ENCODE measurements at regions not wholly inside any gene's neighbourhood (a gene's known extent, or its start where the extent isn't known, plus 50 kb on each side); places are given as distances from the start of the nearest gene placed in this dataset.

GRCh38 chr6:22970004-22970403, 400.6 kb downstream of the HDGFL1 start:
- H3K4me1 ChIP-seq (ENCODE audit: insufficient read depth, low read length, poor library complexity, severe bottlenecking) = peaks cover 5% of the 10 kb centered on the region
- H3K36me3 ChIP-seq (ENCODE audit: insufficient read depth, low read length) = no peaks in the 10 kb centered on the region
- no peak overlapping the region for H2AFZ ChIP-seq (ENCODE audit: low read length)
- H3K27me3 ChIP-seq (ENCODE audit: insufficient read depth, low read length, poor library complexity, severe bottlenecking) = no peaks in the 10 kb centered on the region
- no peak overlapping the region for H3K9ac ChIP-seq (ENCODE audit: low read depth, low read length, poor library complexity, severe bottlenecking)
- no peaks in the 10 kb centered on the region for H4K20me1 ChIP-seq (ENCODE audit: insufficient read depth, low read length, poor library complexity, severe bottlenecking)
- H3F3A ChIP-seq (ENCODE audit: low read depth) = no peaks in the 10 kb centered on the region
- H3K79me2 ChIP-seq (ENCODE audit: insufficient read depth, low read length) = no peaks in the 10 kb centered on the region
- TF ChIP-seq EZH2phosphoT487 (IDR thresholded peaks at IDR 0.05; ENCODE audit: borderline replicate concordance) (no peak), CTCF (conservative IDR thresholded peaks at IDR 0.05; ENCODE audit: low read length) (no peak)
- H3K4me3 ChIP-seq (ENCODE audit: low read length, poor library complexity, severe bottlenecking) = no peak overlapping the region
- no peak overlapping the region for H3K4me2 ChIP-seq (ENCODE audit: low read depth, low read length, poor library complexity, severe bottlenecking)
- H3K9me2 ChIP-seq (replicated peaks; ENCODE audit: low read depth, low read length) = no peaks in the 10 kb centered on the region
- H3K9me3 ChIP-seq (ENCODE audit: insufficient read depth, low read depth, low read length) = no peaks in the 10 kb centered on the region

DNA sequence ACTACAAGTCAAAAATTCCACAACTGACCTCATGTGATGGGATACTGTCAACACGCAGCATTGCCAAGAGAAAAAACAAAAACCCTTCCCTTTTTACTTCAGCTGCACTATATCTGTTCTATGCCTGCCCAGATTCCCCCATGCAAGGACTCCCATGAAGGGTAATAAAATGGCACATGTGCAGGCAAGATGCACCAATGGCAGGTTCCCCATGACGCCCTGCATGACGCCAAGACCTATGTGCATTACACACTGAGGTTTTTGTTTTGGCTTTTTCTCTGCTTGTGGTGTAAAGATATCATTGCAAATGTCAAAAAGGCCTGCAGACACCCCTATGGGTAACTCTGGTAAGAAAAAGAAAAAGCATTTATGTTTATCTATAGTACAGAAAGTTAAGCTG, 403.4 kb downstream of the HDGFL1 start:
- H3K4me2 ChIP-seq (ENCODE audit: low read depth, low read length, poor library complexity, severe bottlenecking) = no peak overlapping the region
- no peaks in the 10 kb centered on the region for H3K9me3 ChIP-seq (ENCODE audit: insufficient read depth, low read depth, low read length)
- no peaks in the 10 kb centered on the region for H3K27me3 ChIP-seq (ENCODE audit: insufficient read depth, low read length, poor library complexity, severe bottlenecking)
- no peak overlapping the region for H2AFZ ChIP-seq (ENCODE audit: low read length)
- no peak for TF ChIP-seq CTCF (conservative IDR thresholded peaks at IDR 0.05; ENCODE audit: low read length)
- TF ChIP-seq EZH2phosphoT487 (IDR thresholded peaks at IDR 0.05; ENCODE audit: borderline replicate concordance) = no peak
- no peaks in the 10 kb centered on the region for H3K79me2 ChIP-seq (ENCODE audit: insufficient read depth, low read length)
- H4K20me1 ChIP-seq (ENCODE audit: insufficient read depth, low read length, poor library complexity, severe bottlenecking) = no peaks in the 10 kb centered on the region
- H3K4me3 ChIP-seq (ENCODE audit: low read length, poor library complexity, severe bottlenecking) = no peak overlapping the region
- H3K4me1 ChIP-seq (ENCODE audit: insufficient read depth, low read length, poor library complexity, severe bottlenecking) = no peaks in the 10 kb centered on the region
- H3K36me3 ChIP-seq (ENCODE audit: insufficient read depth, low read length) = no peaks in the 10 kb centered on the region
- no peaks in the 10 kb centered on the region for H3K9me2 ChIP-seq (replicated peaks; ENCODE audit: low read depth, low read length)
- H3F3A ChIP-seq (ENCODE audit: low read depth) = no peaks in the 10 kb centered on the region
- H3K9ac ChIP-seq (ENCODE audit: low read depth, low read length, poor library complexity, severe bottlenecking) = no peak overlapping the region

DNA sequence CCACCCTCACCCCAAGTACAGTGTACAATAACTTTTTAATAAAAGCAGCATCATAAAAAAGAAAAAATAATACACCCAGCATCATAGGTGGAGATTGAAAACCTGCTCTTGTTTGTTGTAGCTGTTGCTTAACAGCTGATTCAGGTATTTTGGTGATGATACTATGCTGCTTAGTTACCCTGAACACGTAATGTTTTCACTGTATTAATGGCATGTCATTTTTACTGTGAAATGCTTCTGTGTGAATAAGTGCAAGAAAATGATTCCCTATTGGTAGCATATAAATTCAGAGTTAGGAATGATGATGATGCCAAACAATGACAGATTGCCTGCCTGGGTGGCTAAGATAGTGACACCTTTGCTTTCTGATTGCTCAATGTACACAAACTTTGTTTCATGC, 405.7 kb downstream of the HDGFL1 start:
- Histone ChIP-seq H3K36me3 (ENCODE audit: insufficient read depth, low read length) (no peaks in the 10 kb centered on the region), H3K9me3 (ENCODE audit: insufficient read depth, low read depth, low read length) (no peaks in the 10 kb centered on the region), H3K4me2 (ENCODE audit: low read depth, low read length, poor library complexity, severe bottlenecking) (no peak overlapping the region), H4K20me1 (ENCODE audit: insufficient read depth, low read length, poor library complexity, severe bottlenecking) (no peaks in the 10 kb centered on the region), H3K4me3 (ENCODE audit: low read length, poor library complexity, severe bottlenecking) (no peak overlapping the region), H3K4me1 (ENCODE audit: insufficient read depth, low read length, poor library complexity, severe bottlenecking) (no peaks in the 10 kb centered on the region), H3K27me3 (ENCODE audit: insufficient read depth, low read length, poor library complexity, severe bottlenecking) (no peaks in the 10 kb centered on the region), H3K9me2 (replicated peaks; ENCODE audit: low read depth, low read length) (no peaks in the 10 kb centered on the region), H3K79me2 (ENCODE audit: insufficient read depth, low read length) (no peaks in the 10 kb centered on the region), H3K9ac (ENCODE audit: low read depth, low read length, poor library complexity, severe bottlenecking) (no peak overlapping the region), H2AFZ (ENCODE audit: low read length) (no peak overlapping the region), H3F3A (ENCODE audit: low read depth) (no peaks in the 10 kb centered on the region)
- TF ChIP-seq EZH2phosphoT487 (IDR thresholded peaks at IDR 0.05; ENCODE audit: borderline replicate concordance) (no peak), CTCF (conservative IDR thresholded peaks at IDR 0.05; ENCODE audit: low read length) (no peak)

Measured in Loucy (cell line).